Astrocyte of the cerebellum (primary cell): ENCODE measurements at regions not wholly inside any gene's neighbourhood (a gene's known extent, or its start where the extent isn't known, plus 50 kb on each side); places are given as distances from the start of the nearest gene placed in this dataset.

ENCODE experiments used
- DNase-seq: peaks from one replicate; pipeline ENCODE4 v3.0.0-alpha.2; 2011; ENCODE audit warnings: low read depth
- H3K4me3 ChIP-seq: 2 replicates; pipeline ENCODE4 v1.5.1; 2011; ENCODE audit warnings: mild to moderate bottlenecking, low read depth, low read length, moderate library complexity
- CTCF ChIP-seq: IDR thresholded peaks from 2 replicates; pipeline ENCODE4 v1.5.1; 2012; ENCODE audit warnings: low read length, low read depth, moderate library complexity, mild to moderate bottlenecking; ENCODE audit errors: missing control alignments
- in situ Hi-C: cut with HindIII; loops from 2 replicates; pipeline ENCODE4 v1.10.0; 2017; ENCODE audit warnings: low sequenced_read_pairs

GRCh38 chr7:155170331-155170730, 100.2 kb downstream of the HTR5A start:
- TF ChIP-seq CTCF: no peak
- in situ Hi-C loops: no loop called here
- DNase-seq: no peak
- H3K4me3 ChIP-seq: no peak overlapping the region

GRCh38 chr7:155172141-155172540, 102.0 kb downstream of the HTR5A start:
- TF ChIP-seq CTCF: no peak
- H3K4me3 ChIP-seq: no peak overlapping the region
- no peak for DNase-seq
- in situ Hi-C loops: no loop called here

DNA sequence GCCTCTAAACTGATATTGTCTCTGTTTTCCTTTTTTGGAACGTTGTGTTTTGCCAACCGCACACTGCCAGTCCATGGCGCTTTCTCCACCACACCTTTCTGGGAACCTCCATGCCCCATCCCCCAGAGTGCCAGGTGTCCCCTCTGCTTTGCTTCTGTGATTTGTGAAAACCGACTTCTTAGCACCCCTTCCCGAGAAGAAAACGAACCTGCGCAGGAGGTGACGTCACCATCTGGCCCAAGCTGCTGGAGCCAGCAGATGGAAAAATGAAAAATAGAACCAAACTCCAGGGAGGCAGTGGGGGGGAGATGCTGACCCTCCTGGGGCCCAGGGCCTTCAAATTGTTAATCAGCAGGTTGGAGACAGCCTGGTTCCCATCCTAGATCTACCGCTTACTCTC, 103.8 kb downstream of the HTR5A start:
- in situ Hi-C loops: no loop called here
- H3K4me3 ChIP-seq: no peak overlapping the region
- no peak for TF ChIP-seq CTCF
- DNase-seq: no peak

DNA sequence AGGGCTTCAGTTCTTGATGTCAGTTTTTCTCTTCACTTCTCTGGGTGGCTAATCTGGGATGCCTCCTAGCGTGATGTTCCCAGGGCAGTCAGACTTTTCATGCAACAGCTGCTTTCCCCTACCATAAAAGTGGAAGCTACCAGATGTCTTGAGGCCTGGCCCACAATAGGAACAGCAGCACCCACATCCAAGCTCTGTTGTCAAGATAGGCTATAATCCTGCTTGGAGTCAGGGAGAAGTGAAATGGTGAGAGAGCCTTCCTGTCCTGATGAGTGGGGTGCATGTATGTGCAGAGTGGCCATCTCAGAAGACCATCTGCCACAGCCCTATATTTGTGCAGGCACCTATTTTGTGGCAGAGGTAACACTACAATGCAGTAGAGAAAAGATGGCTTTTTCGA, 108.0 kb downstream of the HTR5A start:
- in situ Hi-C loops: no loop called here
- no peak for DNase-seq
- no peak overlapping the region for H3K4me3 ChIP-seq
- TF ChIP-seq CTCF: no peak

GRCh38 chr7:155181768-155182167, 111.6 kb downstream of the HTR5A start:
- H3K4me3 ChIP-seq: no peak overlapping the region
- no peak for TF ChIP-seq CTCF
- in situ Hi-C loops: no loop called here
- no peak for DNase-seq

DNA sequence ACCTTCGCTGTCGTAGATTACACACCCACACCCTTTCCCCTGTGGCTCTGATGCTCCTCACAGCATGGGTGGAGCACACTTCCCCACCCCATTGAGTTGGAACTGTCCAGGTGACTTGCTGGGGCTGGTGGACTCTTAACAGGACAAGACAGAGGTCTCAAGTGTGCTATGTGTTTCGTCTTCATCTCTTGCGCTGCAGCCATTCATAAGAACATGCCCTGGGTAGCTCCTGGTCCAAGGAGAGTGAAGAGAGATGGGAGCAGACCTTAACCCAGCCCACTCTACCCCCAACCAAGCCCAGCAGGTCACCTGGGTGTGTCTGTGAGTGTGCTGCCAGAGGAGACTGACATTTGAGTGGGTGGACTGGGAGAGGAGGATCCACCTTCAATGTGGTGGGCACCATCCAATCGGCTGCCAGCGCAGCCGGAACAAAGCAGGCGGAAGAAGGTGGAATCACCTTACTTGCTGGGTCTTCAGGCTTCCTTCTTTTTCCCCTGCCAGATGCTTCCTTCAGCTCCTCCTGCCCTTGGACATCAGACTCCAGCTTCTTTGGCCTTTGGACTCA, 112.4 kb downstream of the HTR5A start:
- TF ChIP-seq CTCF: no peak

GRCh38 chr7:155183655-155184054, 113.5 kb downstream of the HTR5A start:
- DNase-seq: no peak
- TF ChIP-seq CTCF: no peak
- in situ Hi-C loops: no loop called here
- no peak overlapping the region for H3K4me3 ChIP-seq

More for the DNA sequence above, 112.4 kb downstream of the HTR5A start:
- DNase-seq: no peak
- no peak overlapping the region for H3K4me3 ChIP-seq
- in situ Hi-C loops: no loop called here
